ENCODE measurements at regions not wholly inside any gene's neighbourhood (a gene's known extent, or its start where the extent isn't known, plus 50 kb on each side); places are given as distances from the start of the nearest gene placed in this dataset.

- intact Hi-C loops (cut with micrococcal nuclease; ENCODE audit: unreplicated experiment): no loop called here
- Histone ChIP-seq H3K4me1 (ENCODE audit: control insufficient read depth, insufficient read depth, low read length) (no peaks in the 10 kb centered on the region), H3K36me3 (ENCODE audit: control insufficient read depth, insufficient read depth, low read length) (no peaks in the 10 kb centered on the region), H3K27me3 (ENCODE audit: control insufficient read depth, insufficient read depth, low read length) (no peaks in the 10 kb centered on the region), H3K27ac (ENCODE audit: low read length) (no peak overlapping the region), H3K9me3 (ENCODE audit: control insufficient read depth, insufficient read depth, low read depth, low read length) (no peaks in the 10 kb centered on the region), H3K4me3 (ENCODE audit: low read depth in 2 of 2, low read length in 2 of 2) (no peak overlapping the region)
- DNase-seq (ENCODE audit: low read depth, low spot score) (no peak), ATAC-seq (no peak)
- TF ChIP-seq POLR2AphosphoS5 (IDR thresholded peaks at IDR 0.05; ENCODE audit: low read depth, low read length): no peak
- TF ChIP-seq SIN3A (IDR thresholded peaks at IDR 0.05; ENCODE audit: borderline replicate concordance, insufficient read depth, low read depth, low read length): no peak
- TF ChIP-seq, protein P1, sequence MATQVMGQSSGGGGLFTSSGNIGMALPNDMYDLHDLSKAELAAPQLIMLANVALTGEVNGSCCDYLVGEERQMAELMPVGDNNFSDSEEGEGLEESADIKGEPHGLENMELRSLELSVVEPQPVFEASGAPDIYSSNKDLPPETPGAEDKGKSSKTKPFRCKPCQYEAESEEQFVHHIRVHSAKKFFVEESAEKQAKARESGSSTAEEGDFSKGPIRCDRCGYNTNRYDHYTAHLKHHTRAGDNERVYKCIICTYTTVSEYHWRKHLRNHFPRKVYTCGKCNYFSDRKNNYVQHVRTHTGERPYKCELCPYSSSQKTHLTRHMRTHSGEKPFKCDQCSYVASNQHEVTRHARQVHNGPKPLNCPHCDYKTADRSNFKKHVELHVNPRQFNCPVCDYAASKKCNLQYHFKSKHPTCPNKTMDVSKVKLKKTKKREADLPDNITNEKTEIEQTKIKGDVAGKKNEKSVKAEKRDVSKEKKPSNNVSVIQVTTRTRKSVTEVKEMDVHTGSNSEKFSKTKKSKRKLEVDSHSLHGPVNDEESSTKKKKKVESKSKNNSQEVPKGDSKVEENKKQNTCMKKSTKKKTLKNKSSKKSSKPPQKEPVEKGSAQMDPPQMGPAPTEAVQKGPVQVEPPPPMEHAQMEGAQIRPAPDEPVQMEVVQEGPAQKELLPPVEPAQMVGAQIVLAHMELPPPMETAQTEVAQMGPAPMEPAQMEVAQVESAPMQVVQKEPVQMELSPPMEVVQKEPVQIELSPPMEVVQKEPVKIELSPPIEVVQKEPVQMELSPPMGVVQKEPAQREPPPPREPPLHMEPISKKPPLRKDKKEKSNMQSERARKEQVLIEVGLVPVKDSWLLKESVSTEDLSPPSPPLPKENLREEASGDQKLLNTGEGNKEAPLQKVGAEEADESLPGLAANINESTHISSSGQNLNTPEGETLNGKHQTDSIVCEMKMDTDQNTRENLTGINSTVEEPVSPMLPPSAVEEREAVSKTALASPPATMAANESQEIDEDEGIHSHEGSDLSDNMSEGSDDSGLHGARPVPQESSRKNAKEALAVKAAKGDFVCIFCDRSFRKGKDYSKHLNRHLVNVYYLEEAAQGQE (IDR thresholded peaks at IDR 0.05; ENCODE audit: insufficient read depth in 1 of 2, low read depth in 2 of 2, low read length in 1 of 2): no peak
- TF ChIP-seq, protein P2, sequence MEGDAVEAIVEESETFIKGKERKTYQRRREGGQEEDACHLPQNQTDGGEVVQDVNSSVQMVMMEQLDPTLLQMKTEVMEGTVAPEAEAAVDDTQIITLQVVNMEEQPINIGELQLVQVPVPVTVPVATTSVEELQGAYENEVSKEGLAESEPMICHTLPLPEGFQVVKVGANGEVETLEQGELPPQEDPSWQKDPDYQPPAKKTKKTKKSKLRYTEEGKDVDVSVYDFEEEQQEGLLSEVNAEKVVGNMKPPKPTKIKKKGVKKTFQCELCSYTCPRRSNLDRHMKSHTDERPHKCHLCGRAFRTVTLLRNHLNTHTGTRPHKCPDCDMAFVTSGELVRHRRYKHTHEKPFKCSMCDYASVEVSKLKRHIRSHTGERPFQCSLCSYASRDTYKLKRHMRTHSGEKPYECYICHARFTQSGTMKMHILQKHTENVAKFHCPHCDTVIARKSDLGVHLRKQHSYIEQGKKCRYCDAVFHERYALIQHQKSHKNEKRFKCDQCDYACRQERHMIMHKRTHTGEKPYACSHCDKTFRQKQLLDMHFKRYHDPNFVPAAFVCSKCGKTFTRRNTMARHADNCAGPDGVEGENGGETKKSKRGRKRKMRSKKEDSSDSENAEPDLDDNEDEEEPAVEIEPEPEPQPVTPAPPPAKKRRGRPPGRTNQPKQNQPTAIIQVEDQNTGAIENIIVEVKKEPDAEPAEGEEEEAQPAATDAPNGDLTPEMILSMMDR (IDR thresholded peaks at IDR 0.05): no peak
- TF ChIP-seq TCF7L2 (IDR thresholded peaks at IDR 0.05; ENCODE audit: low read depth, low read length): no peak
- POLR2A ChIA-PET: no interaction called here
- in situ Hi-C loops (cut with HindIII; ENCODE audit: low pct_unique_long_range_greater_than_20kb, low sequenced_read_pairs): no loop called here
- CTCF ChIA-PET: no interaction called here
- no TSS peak for BruUV-seq (replicated peaks)
These were observed 374.9 kb upstream of the PBX1 start for GRCh38 chr1:164183854-164184635.

GRCh38 chr1:164186881-164187280 is 372.1 kb upstream of the PBX1 start:
- TF ChIP-seq POLR2AphosphoS5 (IDR thresholded peaks at IDR 0.05; ENCODE audit: low read depth, low read length): no peak
- TF ChIP-seq, protein P2 (IDR thresholded peaks at IDR 0.05): no peak
- no peak for TF ChIP-seq TCF7L2 (IDR thresholded peaks at IDR 0.05; ENCODE audit: low read depth, low read length)
- ChIA-PET CTCF (no interaction called here), POLR2A (no interaction called here)
- H3K4me1 ChIP-seq (ENCODE audit: control insufficient read depth, insufficient read depth, low read length): no peaks in the 10 kb centered on the region
- no TSS peak for BruUV-seq (replicated peaks)
- ATAC-seq (no peak), DNase-seq (ENCODE audit: low read depth, low spot score) (no peak)
- in situ Hi-C loops (cut with HindIII; ENCODE audit: low pct_unique_long_range_greater_than_20kb, low sequenced_read_pairs): no loop called here
- no peaks in the 10 kb centered on the region for H3K27me3 ChIP-seq (ENCODE audit: control insufficient read depth, insufficient read depth, low read length)
- no peak overlapping the region for H3K27ac ChIP-seq (ENCODE audit: low read length)
- 0 out of 2 replicates have a peak, but pooled peaks cover 4% of the 10 kb centered on the region for H3K9me3 ChIP-seq (ENCODE audit: control insufficient read depth, insufficient read depth, low read depth, low read length)
- H3K36me3 ChIP-seq (ENCODE audit: control insufficient read depth, insufficient read depth, low read length): no peaks in the 10 kb centered on the region
- intact Hi-C loops (cut with micrococcal nuclease; ENCODE audit: unreplicated experiment): no loop called here
- no peak overlapping the region for H3K4me3 ChIP-seq (ENCODE audit: low read depth in 2 of 2, low read length in 2 of 2)
